Nephron (organoid): ENCODE measurements at regions not wholly inside any gene's neighbourhood (a gene's known extent, or its start where the extent isn't known, plus 50 kb on each side); places are given as distances from the start of the nearest gene placed in this dataset.

Source experiments
- H3K27ac Mint-ChIP-seq, 3 experiments: 2 replicates each; pipeline ENCODE4 v1.8.0; 2020; ENCODE audit warnings: mixed read lengths in 3 of 3, mild to moderate bottlenecking in 2 of 3, moderate library complexity in 1 of 3
- H3K27me3 Mint-ChIP-seq: 2 replicates; pipeline ENCODE4 v1.8.0; 2021; ENCODE audit warnings: low read depth, mild to moderate bottlenecking, moderate library complexity, mixed read lengths
- H3K36me3 Mint-ChIP-seq: 2 replicates; pipeline ENCODE4 v1.8.0; 2020; ENCODE audit warnings: low read depth, mixed read lengths
- H3K4me1 Mint-ChIP-seq: 2 replicates; pipeline ENCODE4 v1.8.0; 2020; ENCODE audit warnings: mixed read lengths
- H3K4me3 Mint-ChIP-seq, 3 experiments: 2 replicates each; pipeline ENCODE4 v1.8.0; 2020; ENCODE audit warnings: mild to moderate bottlenecking in 3 of 3, mixed read lengths in 3 of 3, moderate library complexity in 2 of 3
- H3K9me3 Mint-ChIP-seq: 2 replicates; pipeline ENCODE4 v1.8.0; 2020; ENCODE audit warnings: mixed read lengths
- TF ChIP-seq, protein P1 (sequence below), 3 experiments: fragments of 200-600 bp; sonication (generic); IDR thresholded peaks; one replicate each; pipeline ENCODE4 v1.5.0; 2021; ENCODE audit warnings: antibody characterized with exemption in 3 of 3; ENCODE audit not compliant: unreplicated experiment in 3 of 3

DNA sequence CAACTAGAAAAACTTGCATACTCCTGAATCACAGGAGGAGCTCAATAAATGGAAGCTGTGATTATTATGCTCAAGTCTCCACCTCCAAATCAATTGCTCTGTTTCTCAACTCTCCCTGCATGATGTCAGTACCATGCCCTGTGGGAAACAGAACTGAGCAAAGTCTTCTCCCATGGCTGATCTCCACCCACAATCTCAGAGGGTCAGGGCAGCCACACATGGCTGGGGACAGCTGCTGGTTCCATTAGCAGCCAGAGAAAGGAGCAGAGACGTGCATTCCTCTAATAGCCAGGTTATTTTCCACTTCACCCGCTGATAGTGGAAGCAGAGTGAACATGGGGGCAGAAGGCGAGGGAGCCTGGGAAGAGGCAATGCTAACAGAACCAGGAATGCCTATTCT, 85.5 kb upstream of the TMEM132E start:
- no peaks in the 10 kb centered on the region for H3K9me3 Mint-ChIP-seq
- TF ChIP-seq, protein P1, sequence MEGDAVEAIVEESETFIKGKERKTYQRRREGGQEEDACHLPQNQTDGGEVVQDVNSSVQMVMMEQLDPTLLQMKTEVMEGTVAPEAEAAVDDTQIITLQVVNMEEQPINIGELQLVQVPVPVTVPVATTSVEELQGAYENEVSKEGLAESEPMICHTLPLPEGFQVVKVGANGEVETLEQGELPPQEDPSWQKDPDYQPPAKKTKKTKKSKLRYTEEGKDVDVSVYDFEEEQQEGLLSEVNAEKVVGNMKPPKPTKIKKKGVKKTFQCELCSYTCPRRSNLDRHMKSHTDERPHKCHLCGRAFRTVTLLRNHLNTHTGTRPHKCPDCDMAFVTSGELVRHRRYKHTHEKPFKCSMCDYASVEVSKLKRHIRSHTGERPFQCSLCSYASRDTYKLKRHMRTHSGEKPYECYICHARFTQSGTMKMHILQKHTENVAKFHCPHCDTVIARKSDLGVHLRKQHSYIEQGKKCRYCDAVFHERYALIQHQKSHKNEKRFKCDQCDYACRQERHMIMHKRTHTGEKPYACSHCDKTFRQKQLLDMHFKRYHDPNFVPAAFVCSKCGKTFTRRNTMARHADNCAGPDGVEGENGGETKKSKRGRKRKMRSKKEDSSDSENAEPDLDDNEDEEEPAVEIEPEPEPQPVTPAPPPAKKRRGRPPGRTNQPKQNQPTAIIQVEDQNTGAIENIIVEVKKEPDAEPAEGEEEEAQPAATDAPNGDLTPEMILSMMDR (IDR thresholded peaks at IDR 0.05; ENCODE audit: unreplicated experiment in 3 of 3), result no peak
- no peak overlapping the region for H3K27ac Mint-ChIP-seq
- no peaks in the 10 kb centered on the region for H3K36me3 Mint-ChIP-seq
- H3K27me3 Mint-ChIP-seq, result peaks cover 58% of the 10 kb centered on the region
- H3K4me3 Mint-ChIP-seq, result no peak overlapping the region
- H3K4me1 Mint-ChIP-seq, result no peaks in the 10 kb centered on the region

DNA sequence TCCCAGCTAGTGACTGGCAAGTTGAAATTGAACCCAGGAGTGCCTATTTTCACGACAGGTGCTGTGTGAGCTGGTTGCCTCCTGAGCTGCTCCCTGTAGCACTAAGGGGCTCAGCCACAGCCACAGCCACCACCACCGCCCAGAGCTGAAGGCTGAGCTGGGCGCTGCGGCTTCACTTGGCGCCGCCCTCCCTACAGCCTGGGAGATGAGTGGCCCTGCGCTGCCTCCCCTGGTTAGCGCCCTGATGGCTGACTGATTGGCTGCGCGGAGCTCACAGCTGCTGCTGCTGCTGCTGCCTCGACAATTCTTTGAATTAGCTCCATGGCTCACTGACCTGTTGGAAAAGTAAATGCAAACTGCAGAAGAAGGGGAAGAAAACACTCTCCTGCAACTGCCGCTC, 91.8 kb upstream of the TMEM132E start:
- Mint-ChIP-seq H3K4me3 (no peak overlapping the region), H3K27ac (no peak overlapping the region), H3K27me3 (peaks cover 74% of the 10 kb centered on the region), H3K4me1 (no peaks in the 10 kb centered on the region), H3K9me3 (no peaks in the 10 kb centered on the region), H3K36me3 (no peaks in the 10 kb centered on the region)
- TF ChIP-seq, protein P1 (IDR thresholded peaks at IDR 0.05; ENCODE audit: unreplicated experiment in 3 of 3), result no peak

DNA sequence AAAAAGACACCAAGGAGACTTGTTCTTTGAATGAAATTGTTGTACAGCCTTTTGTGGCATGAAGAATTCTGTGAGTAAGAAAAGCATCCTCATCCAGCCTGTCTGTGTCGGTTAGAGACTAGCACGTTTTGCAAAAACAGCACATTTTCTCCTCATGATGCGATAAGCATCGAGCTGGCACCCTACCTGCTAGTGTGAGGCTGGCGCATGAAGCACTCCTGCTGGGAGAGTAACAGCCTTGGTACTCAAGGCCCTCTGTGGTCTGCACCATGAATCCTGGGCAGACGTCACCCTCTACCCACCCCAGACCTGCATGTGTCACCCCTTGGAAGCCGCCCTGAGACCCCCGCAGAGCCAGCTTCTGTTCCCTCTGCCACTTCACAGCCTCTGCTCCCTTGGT, 92.6 kb upstream of the TMEM132E start:
- Mint-ChIP-seq H3K27me3 (peaks cover 68% of the 10 kb centered on the region), H3K36me3 (no peaks in the 10 kb centered on the region)

DNA sequence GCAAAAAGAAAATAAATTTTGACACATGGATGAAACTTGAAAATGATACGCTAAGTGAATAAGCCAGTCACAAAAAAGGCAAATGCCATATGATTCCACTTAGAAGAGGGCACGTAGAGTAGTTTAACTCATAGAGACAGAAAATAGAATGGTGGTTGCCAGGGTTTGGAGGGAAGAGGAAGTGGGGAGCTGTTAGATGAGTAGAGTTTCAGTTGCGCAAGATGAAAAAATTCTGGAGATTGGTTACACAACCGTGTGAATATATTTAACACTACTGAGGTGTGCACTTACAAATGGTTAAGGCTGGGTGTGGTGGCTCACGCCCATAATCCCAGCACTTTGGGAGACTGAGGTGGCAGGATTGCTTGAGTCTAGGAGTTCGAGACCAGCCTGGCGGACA, 93.4 kb upstream of the TMEM132E start:
- no peak overlapping the region for H3K4me3 Mint-ChIP-seq
- H3K27me3 Mint-ChIP-seq, result peaks cover 67% of the 10 kb centered on the region
- TF ChIP-seq, protein P1 (IDR thresholded peaks at IDR 0.05; ENCODE audit: unreplicated experiment in 3 of 3), result no peak
- no peaks in the 10 kb centered on the region for H3K4me1 Mint-ChIP-seq
- no peaks in the 10 kb centered on the region for H3K36me3 Mint-ChIP-seq
- no peak overlapping the region for H3K27ac Mint-ChIP-seq
- H3K9me3 Mint-ChIP-seq, result no peaks in the 10 kb centered on the region

More for the DNA sequence above, 92.6 kb upstream of the TMEM132E start:
- no peak overlapping the region for H3K27ac Mint-ChIP-seq
- H3K4me1 Mint-ChIP-seq, result no peaks in the 10 kb centered on the region
- no peaks in the 10 kb centered on the region for H3K9me3 Mint-ChIP-seq
- no peak overlapping the region for H3K4me3 Mint-ChIP-seq
- TF ChIP-seq, protein P1 (IDR thresholded peaks at IDR 0.05; ENCODE audit: unreplicated experiment in 3 of 3), result no peak

DNA sequence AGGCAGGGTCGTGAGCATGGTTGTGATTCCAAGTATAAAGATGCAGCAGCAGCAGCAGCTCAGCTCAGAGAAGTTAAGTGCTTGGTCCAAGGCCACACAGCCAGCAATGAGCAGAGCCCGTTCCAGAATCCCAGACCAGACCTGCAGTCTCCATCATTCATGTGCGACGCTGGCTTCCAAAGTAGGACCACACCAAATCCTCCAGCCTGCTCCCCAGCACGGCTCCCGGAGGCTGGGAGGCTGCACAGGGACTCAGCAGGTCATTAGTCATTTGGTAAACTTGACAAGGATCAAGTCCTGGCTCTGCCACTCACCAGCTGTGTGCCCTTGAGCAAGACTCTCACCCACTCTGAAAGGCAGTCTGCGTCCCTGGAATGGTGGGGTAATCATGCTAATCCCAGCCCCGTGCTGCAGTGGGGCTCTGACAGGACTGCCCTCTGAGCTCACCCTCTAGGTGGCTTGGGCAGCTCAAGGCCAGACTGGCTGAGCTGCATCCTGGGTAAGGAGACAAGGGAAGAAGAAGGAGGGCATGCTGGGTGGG, 95.1 kb upstream of the TMEM132E start:
- Mint-ChIP-seq H3K27me3 (peaks cover 61% of the 10 kb centered on the region), H3K4me3 (no peak overlapping the region), H3K27ac (no peak overlapping the region), H3K9me3 (no peaks in the 10 kb centered on the region), H3K36me3 (no peaks in the 10 kb centered on the region), H3K4me1 (no peaks in the 10 kb centered on the region)
- TF ChIP-seq, protein P1 (IDR thresholded peaks at IDR 0.05; ENCODE audit: unreplicated experiment in 3 of 3), result no peak

- Mint-ChIP-seq H3K27me3 (peaks cover 57% of the 10 kb centered on the region), H3K4me1 (no peaks in the 10 kb centered on the region), H3K36me3 (no peaks in the 10 kb centered on the region), H3K9me3 (no peaks in the 10 kb centered on the region), H3K27ac (no peak overlapping the region), H3K4me3 (no peak overlapping the region)
- TF ChIP-seq, protein P1 (IDR thresholded peaks at IDR 0.05; ENCODE audit: unreplicated experiment in 3 of 3), result no peak
Measured at GRCh38 chr17:34482730-34483129, 96.7 kb upstream of the TMEM132E start.
